Right hindlimb (tissue), 1 donor: ENCODE measurements at regions not wholly inside any gene's neighbourhood (a gene's known extent, or its start where the extent isn't known, plus 50 kb on each side); places are given as distances from the start of the nearest gene placed in this dataset.
"Not testable (repeated sequence)": the region's sequence is repeated elsewhere in the genome, so short reads cannot be mapped to it uniquely, and the experiment has no call there.

Experiments used
- DNase-seq: peaks from one replicate; pipeline ENCODE4 v3.0.0-alpha.2; 2018

- DNase-seq = no peak
Observed at GRCh38 chr13:88436974-88437373, 765.8 kb downstream of the SLITRK5 start.

GRCh38 chr13:88450515-88450914 lies 779.3 kb downstream of the SLITRK5 start:
- no peak for DNase-seq

GRCh38 chr13:88456151-88456550 lies 785.0 kb downstream of the SLITRK5 start:
- DNase-seq = no peak

GRCh38 chr13:88459331-88459730 lies 788.2 kb downstream of the SLITRK5 start:
- DNase-seq = no peak

GRCh38 chr13:88461272-88462009 lies 790.3 kb downstream of the SLITRK5 start:
- DNase-seq = no peak

- no peak for DNase-seq
Observed at GRCh38 chr13:88464851-88465250, 793.7 kb downstream of the SLITRK5 start.

- no peak for DNase-seq
Observed at GRCh38 chr13:88472316-88472715, 801.1 kb downstream of the SLITRK5 start.

GRCh38 chr13:88483202-88483601 lies 812.0 kb downstream of the SLITRK5 start:
- no peak for DNase-seq

GRCh38 chr13:88507909-88508308 lies 836.7 kb downstream of the SLITRK5 start:
- DNase-seq = no peak

- DNase-seq = not testable (repeated sequence)
Observed at GRCh38 chr13:88512993-88513392, 841.8 kb downstream of the SLITRK5 start.

- no peak for DNase-seq
Observed at GRCh38 chr13:88526186-88526852, 855.1 kb downstream of the SLITRK5 start.

GRCh38 chr13:88526853-88527215 lies 855.7 kb downstream of the SLITRK5 start:
- DNase-seq = no peak

GRCh38 chr13:88541994-88542393 lies 870.8 kb downstream of the SLITRK5 start:
- no peak for DNase-seq

- DNase-seq = no peak
Observed at GRCh38 chr13:88544836-88545235, 873.7 kb downstream of the SLITRK5 start.

- DNase-seq = no peak
Observed at GRCh38 chr13:88552966-88553365, 881.8 kb downstream of the SLITRK5 start.

GRCh38 chr13:88565566-88565965 lies 894.4 kb downstream of the SLITRK5 start:
- no peak for DNase-seq

GRCh38 chr13:88585861-88586260 lies 914.7 kb downstream of the SLITRK5 start:
- no peak for DNase-seq

GRCh38 chr13:88586263-88586662 lies 915.1 kb downstream of the SLITRK5 start:
- no peak for DNase-seq

- DNase-seq = no peak
Observed at GRCh38 chr13:88590574-88590973, 919.4 kb downstream of the SLITRK5 start.

- no peak for DNase-seq
Observed at GRCh38 chr13:88592105-88592504, 920.9 kb downstream of the SLITRK5 start.

- DNase-seq = no peak
Observed at GRCh38 chr13:88601949-88602348, 930.8 kb downstream of the SLITRK5 start.

- DNase-seq = no peak
Observed at GRCh38 chr13:88602786-88603777, 931.9 kb downstream of the SLITRK5 start.

GRCh38 chr13:88617176-88617575 lies 946.0 kb downstream of the SLITRK5 start:
- DNase-seq = no peak
